ENCODE measurements at regions not wholly inside any gene's neighbourhood (a gene's known extent, or its start where the extent isn't known, plus 50 kb on each side); places are given as distances from the start of the nearest gene placed in this dataset.
A peak's percentile ranks its signal among the peaks of the same experiment; 100 is the strongest.

GRCh38 chr6:138593124-138593877 lies 94.0 kb upstream of the NHSL1 start (continued):
- TF ChIP-seq ZNF124 (CRISPR knock-in tag; IDR thresholded peaks at IDR 0.05) (no peak), RBM22 (optimal IDR thresholded peaks at IDR 0.05; ENCODE audit: low read length) (no peak), ARHGAP35 (CRISPR knock-in tag; IDR thresholded peaks at IDR 0.05; ENCODE audit: borderline replicate concordance) (0 out of 2 replicates have a peak, but pooled peaks have one; percentile 35), ZNF337 (CRISPR knock-in tag; IDR thresholded peaks at IDR 0.05; ENCODE audit: borderline replicate concordance, low read depth) (no peak), SAFB2 (CRISPR knock-in tag; IDR thresholded peaks at IDR 0.05; ENCODE audit: borderline replicate concordance, low read depth) (no peak), KAT2B (IDR thresholded peaks at IDR 0.05; ENCODE audit: borderline replicate concordance, low read depth, low read length) (no peak), ZNF12 (CRISPR knock-in tag; IDR thresholded peaks at IDR 0.05) (no peak; the same call in 1 of the 2 replicates), HDAC6 (IDR thresholded peaks at IDR 0.05; ENCODE audit: low read depth, low read length) (no peak), DMTF1 (CRISPR knock-in tag; IDR thresholded peaks at IDR 0.05) (no peak), PAF1 (CRISPR knock-in tag; IDR thresholded peaks at IDR 0.05) (no peak), ARNTL (CRISPR knock-in tag; IDR thresholded peaks at IDR 0.05) (no peak), LCORL (IDR thresholded peaks at IDR 0.05) (no peak), LCORL (CRISPR knock-in tag; IDR thresholded peaks at IDR 0.05) (no peak; the same call in 1 of the 2 replicates), FOSL1 (CRISPR knock-in tag; IDR thresholded peaks at IDR 0.05; ENCODE audit: borderline replicate concordance) (peak; percentile 84), PHF5A (CRISPR knock-in tag; IDR thresholded peaks at IDR 0.05; ENCODE audit: low read depth, unreplicated experiment) (no peak), THYN1 (CRISPR knock-in tag; IDR thresholded peaks at IDR 0.05; ENCODE audit: borderline replicate concordance, low read depth) (no peak), ZNF512B (CRISPR knock-in tag; IDR thresholded peaks at IDR 0.05; ENCODE audit: borderline replicate concordance) (peak; percentile 11; the same call in 1 of the 2 replicates), JUND (CRISPR knock-in tag; IDR thresholded peaks at IDR 0.05) (no peak)
- TF ChIP-seq, protein P1, sequence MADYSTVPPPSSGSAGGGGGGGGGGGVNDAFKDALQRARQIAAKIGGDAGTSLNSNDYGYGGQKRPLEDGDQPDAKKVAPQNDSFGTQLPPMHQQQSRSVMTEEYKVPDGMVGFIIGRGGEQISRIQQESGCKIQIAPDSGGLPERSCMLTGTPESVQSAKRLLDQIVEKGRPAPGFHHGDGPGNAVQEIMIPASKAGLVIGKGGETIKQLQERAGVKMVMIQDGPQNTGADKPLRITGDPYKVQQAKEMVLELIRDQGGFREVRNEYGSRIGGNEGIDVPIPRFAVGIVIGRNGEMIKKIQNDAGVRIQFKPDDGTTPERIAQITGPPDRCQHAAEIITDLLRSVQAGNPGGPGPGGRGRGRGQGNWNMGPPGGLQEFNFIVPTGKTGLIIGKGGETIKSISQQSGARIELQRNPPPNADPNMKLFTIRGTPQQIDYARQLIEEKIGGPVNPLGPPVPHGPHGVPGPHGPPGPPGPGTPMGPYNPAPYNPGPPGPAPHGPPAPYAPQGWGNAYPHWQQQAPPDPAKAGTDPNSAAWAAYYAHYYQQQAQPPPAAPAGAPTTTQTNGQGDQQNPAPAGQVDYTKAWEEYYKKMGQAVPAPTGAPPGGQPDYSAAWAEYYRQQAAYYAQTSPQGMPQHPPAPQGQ (CRISPR knock-in tag; IDR thresholded peaks at IDR 0.05; ENCODE audit: borderline replicate concordance): no peak
- TF ChIP-seq, protein P2, sequence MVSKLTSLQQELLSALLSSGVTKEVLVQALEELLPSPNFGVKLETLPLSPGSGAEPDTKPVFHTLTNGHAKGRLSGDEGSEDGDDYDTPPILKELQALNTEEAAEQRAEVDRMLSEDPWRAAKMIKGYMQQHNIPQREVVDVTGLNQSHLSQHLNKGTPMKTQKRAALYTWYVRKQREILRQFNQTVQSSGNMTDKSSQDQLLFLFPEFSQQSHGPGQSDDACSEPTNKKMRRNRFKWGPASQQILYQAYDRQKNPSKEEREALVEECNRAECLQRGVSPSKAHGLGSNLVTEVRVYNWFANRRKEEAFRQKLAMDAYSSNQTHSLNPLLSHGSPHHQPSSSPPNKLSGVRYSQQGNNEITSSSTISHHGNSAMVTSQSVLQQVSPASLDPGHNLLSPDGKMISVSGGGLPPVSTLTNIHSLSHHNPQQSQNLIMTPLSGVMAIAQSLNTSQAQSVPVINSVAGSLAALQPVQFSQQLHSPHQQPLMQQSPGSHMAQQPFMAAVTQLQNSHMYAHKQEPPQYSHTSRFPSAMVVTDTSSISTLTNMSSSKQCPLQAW (CRISPR knock-in tag; IDR thresholded peaks at IDR 0.05): peak; percentile 83
